ENCODE measurements at regions not wholly inside any gene's neighbourhood (a gene's known extent, or its start where the extent isn't known, plus 50 kb on each side); places are given as distances from the start of the nearest gene placed in this dataset.

DNA sequence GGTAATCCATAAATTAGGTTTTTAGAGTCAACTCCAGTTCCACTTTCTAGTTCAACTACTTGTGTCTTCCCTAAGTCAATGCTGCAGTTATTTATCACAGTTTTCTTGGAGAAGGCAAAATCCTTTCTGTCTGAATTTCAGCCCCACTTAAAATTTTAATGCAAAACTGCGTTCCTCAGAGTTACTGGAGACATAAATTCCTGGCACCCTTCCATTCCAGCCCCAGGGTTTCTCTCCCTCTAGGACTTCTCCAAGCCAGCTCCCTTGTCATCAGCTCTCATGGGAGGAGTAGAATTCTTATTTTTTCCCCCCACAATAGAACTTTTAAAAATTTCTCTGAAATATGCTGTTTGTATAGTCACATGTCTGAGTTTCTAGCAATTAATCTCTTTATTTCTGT lies 50.6 kb upstream of the PHOX2B start:
- no TSS peak for BruUV-seq (replicated peaks)
- Histone ChIP-seq H3K27me3 (ENCODE audit: control insufficient read depth, insufficient read depth, low read length) (no peaks in the 10 kb centered on the region), H3K4me3 (ENCODE audit: low read depth in 2 of 2, low read length in 2 of 2) (no peak overlapping the region), H3K9me3 (ENCODE audit: control insufficient read depth, insufficient read depth, low read depth, low read length) (no peaks in the 10 kb centered on the region), H3K4me1 (ENCODE audit: control insufficient read depth, insufficient read depth, low read length) (no peaks in the 10 kb centered on the region), H3K27ac (ENCODE audit: low read length) (no peak overlapping the region), H3K36me3 (ENCODE audit: control insufficient read depth, insufficient read depth, low read length) (no peaks in the 10 kb centered on the region)
- in situ Hi-C loops (cut with HindIII; ENCODE audit: low pct_unique_long_range_greater_than_20kb, low sequenced_read_pairs): no loop called here
- DNase-seq (ENCODE audit: low read depth, low spot score) (no peak), ATAC-seq (no peak)
- TF ChIP-seq POLR2AphosphoS5 (IDR thresholded peaks at IDR 0.05; ENCODE audit: low read depth, low read length) (no peak), REST (IDR thresholded peaks at IDR 0.05; ENCODE audit: insufficient read depth in 1 of 2, low read depth in 2 of 2, low read length in 1 of 2) (no peak), SIN3A (IDR thresholded peaks at IDR 0.05; ENCODE audit: borderline replicate concordance, insufficient read depth, low read depth, low read length) (no peak)
- ChIA-PET CTCF (no interaction called here), POLR2A (no interaction called here)
- intact Hi-C loops (cut with micrococcal nuclease; ENCODE audit: unreplicated experiment): no loop called here

Measured in Panc1 (cell line).